ENCODE measurements at regions not wholly inside any gene's neighbourhood (a gene's known extent, or its start where the extent isn't known, plus 50 kb on each side); places are given as distances from the start of the nearest gene placed in this dataset.
A peak's percentile ranks its signal among the peaks of the same experiment; 100 is the strongest.

GRCh38 chr10:42980553-42981357 is 96.1 kb upstream of the RET start:
- intact Hi-C loops (cut with DNase I): no loop called here
- no peak for DNase-seq (ENCODE audit: extremely low spot score in 2 of 2)

GRCh38 chr10:42981358-42982236 is 95.3 kb upstream of the RET start:
- Histone ChIP-seq H3K4me1 (no peaks in the 10 kb centered on the region), H3K9me3 (no peaks in the 10 kb centered on the region), H3K4me3 (no peak overlapping the region), H3K27ac (no peak overlapping the region), H3K27me3 (no peaks in the 10 kb centered on the region), H3K36me3 (no peaks in the 10 kb centered on the region)
- intact Hi-C loops (cut with DNase I): no loop called here
- TF ChIP-seq, protein P1, sequence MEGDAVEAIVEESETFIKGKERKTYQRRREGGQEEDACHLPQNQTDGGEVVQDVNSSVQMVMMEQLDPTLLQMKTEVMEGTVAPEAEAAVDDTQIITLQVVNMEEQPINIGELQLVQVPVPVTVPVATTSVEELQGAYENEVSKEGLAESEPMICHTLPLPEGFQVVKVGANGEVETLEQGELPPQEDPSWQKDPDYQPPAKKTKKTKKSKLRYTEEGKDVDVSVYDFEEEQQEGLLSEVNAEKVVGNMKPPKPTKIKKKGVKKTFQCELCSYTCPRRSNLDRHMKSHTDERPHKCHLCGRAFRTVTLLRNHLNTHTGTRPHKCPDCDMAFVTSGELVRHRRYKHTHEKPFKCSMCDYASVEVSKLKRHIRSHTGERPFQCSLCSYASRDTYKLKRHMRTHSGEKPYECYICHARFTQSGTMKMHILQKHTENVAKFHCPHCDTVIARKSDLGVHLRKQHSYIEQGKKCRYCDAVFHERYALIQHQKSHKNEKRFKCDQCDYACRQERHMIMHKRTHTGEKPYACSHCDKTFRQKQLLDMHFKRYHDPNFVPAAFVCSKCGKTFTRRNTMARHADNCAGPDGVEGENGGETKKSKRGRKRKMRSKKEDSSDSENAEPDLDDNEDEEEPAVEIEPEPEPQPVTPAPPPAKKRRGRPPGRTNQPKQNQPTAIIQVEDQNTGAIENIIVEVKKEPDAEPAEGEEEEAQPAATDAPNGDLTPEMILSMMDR (IDR thresholded peaks at IDR 0.05): no peak
- TF ChIP-seq POLR2A (IDR thresholded peaks at IDR 0.05) (no peak), POLR2AphosphoS5 (IDR thresholded peaks at IDR 0.05; ENCODE audit: insufficient read depth in 1 of 2, low read depth in 1 of 2) (no peak)
- peak in 1 of 2 donors; percentile 95 for DNase-seq (ENCODE audit: extremely low spot score in 2 of 2)

More at GRCh38 chr10:42980553-42981357, 96.1 kb upstream of the RET start:
- Histone ChIP-seq H3K27ac (no peak overlapping the region), H3K9me3 (no peaks in the 10 kb centered on the region), H3K4me1 (no peaks in the 10 kb centered on the region), H3K27me3 (no peaks in the 10 kb centered on the region), H3K36me3 (no peaks in the 10 kb centered on the region), H3K4me3 (no peak overlapping the region)
- TF ChIP-seq POLR2A (IDR thresholded peaks at IDR 0.05): no peak
- no peak for TF ChIP-seq POLR2AphosphoS5 (IDR thresholded peaks at IDR 0.05; ENCODE audit: insufficient read depth in 1 of 2, low read depth in 1 of 2)
- TF ChIP-seq, protein P1 (IDR thresholded peaks at IDR 0.05): no peak

DNA sequence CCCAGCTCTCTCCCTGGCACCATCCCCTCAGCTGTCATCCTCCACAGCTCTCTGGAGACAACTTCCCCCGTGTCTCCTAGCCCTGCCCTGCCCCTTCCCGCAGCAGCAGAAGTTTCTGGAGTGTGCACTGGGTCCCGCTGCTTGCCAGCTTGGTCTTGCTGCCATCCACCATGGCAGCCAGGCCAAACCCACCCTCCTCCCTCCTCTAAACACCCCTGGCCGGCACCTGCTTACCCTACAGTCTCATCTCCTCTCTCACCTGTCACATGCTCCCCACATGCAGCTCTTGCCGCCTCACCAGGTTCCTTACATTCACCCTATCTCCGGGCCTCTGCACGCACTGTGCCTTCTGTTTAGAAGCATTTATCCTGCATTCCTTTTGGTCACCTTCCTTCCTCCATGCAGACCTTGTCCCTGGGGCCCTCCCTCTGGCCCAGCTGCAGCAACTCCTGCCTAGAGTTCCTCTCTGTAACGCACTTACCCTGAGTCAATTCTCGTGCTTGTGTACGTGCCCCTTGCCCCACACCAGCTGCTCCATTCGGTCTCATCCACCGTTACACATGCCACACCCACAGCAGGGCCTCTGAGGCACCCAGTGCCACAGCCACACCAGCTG is 93.9 kb upstream of the RET start:
- H3K4me1 ChIP-seq: no peaks in the 10 kb centered on the region
- H3K9me3 ChIP-seq: no peaks in the 10 kb centered on the region
- H3K4me3 ChIP-seq: no peak overlapping the region
- no peak overlapping the region for H3K27ac ChIP-seq
- H3K36me3 ChIP-seq: no peaks in the 10 kb centered on the region
- intact Hi-C loops (cut with DNase I): no loop called here
- H3K27me3 ChIP-seq: no peaks in the 10 kb centered on the region
- TF ChIP-seq POLR2A (IDR thresholded peaks at IDR 0.05): no peak
- TF ChIP-seq, protein P1 (IDR thresholded peaks at IDR 0.05): no peak
- no peak for TF ChIP-seq POLR2AphosphoS5 (IDR thresholded peaks at IDR 0.05; ENCODE audit: insufficient read depth in 1 of 2, low read depth in 1 of 2)
- peak in 1 of 2 donors; percentile 87 for DNase-seq (ENCODE audit: extremely low spot score in 2 of 2)

- TF ChIP-seq POLR2A (IDR thresholded peaks at IDR 0.05) (no peak), POLR2AphosphoS5 (IDR thresholded peaks at IDR 0.05; ENCODE audit: insufficient read depth in 1 of 2, low read depth in 1 of 2) (no peak)
- TF ChIP-seq, protein P1 (IDR thresholded peaks at IDR 0.05): no peak
- Histone ChIP-seq H3K27ac (no peak overlapping the region), H3K27me3 (no peaks in the 10 kb centered on the region), H3K4me1 (no peaks in the 10 kb centered on the region), H3K36me3 (no peaks in the 10 kb centered on the region), H3K4me3 (no peak overlapping the region), H3K9me3 (no peaks in the 10 kb centered on the region)
- peak in 1 of 2 donors; percentile 84 for DNase-seq (ENCODE audit: extremely low spot score in 2 of 2)
- intact Hi-C loops (cut with DNase I): no loop called here
These were observed 93.3 kb upstream of the RET start for GRCh38 chr10:42983591-42983990.

All from vagina (tissue), 2 donors.